ENCODE measurements at regions not wholly inside any gene's neighbourhood (a gene's known extent, or its start where the extent isn't known, plus 50 kb on each side); places are given as distances from the start of the nearest gene placed in this dataset.
"Not testable (repeated sequence)": the region's sequence is repeated elsewhere in the genome, so short reads cannot be mapped to it uniquely, and the experiment has no call there.

DNA sequence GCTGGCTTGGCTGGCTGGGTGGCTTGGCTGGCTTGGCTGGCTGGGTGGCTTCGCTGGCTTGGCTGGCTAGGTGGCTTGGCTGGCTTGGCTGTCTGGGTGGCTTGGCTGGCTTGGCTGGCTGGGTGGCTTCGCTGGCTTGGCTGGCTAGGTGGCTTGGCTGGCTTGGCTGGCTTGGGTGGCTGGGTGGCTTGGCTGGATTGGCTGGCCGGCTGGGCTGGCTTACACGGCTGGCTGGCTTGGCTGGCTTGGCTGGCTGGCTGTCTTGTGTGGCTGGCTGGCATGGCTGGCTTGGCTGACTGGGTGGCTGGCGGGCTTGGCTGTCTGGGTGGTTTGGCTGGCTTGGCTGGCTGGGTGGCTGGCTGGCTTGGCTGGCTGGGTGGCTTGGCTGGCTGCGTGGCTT, 437.0 kb downstream of the GOLGA6L6 start:
- TF ChIP-seq, protein P1, sequence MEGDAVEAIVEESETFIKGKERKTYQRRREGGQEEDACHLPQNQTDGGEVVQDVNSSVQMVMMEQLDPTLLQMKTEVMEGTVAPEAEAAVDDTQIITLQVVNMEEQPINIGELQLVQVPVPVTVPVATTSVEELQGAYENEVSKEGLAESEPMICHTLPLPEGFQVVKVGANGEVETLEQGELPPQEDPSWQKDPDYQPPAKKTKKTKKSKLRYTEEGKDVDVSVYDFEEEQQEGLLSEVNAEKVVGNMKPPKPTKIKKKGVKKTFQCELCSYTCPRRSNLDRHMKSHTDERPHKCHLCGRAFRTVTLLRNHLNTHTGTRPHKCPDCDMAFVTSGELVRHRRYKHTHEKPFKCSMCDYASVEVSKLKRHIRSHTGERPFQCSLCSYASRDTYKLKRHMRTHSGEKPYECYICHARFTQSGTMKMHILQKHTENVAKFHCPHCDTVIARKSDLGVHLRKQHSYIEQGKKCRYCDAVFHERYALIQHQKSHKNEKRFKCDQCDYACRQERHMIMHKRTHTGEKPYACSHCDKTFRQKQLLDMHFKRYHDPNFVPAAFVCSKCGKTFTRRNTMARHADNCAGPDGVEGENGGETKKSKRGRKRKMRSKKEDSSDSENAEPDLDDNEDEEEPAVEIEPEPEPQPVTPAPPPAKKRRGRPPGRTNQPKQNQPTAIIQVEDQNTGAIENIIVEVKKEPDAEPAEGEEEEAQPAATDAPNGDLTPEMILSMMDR (IDR thresholded peaks at IDR 0.05 in 8 of 11, conservative IDR thresholded peaks at IDR 0.05 in 3 of 11) = not testable (repeated sequence)
- TF ChIP-seq POLR2A (IDR thresholded peaks at IDR 0.05) = not testable (repeated sequence)
